ENCODE measurements at regions not wholly inside any gene's neighbourhood (a gene's known extent, or its start where the extent isn't known, plus 50 kb on each side); places are given as distances from the start of the nearest gene placed in this dataset.

DNA sequence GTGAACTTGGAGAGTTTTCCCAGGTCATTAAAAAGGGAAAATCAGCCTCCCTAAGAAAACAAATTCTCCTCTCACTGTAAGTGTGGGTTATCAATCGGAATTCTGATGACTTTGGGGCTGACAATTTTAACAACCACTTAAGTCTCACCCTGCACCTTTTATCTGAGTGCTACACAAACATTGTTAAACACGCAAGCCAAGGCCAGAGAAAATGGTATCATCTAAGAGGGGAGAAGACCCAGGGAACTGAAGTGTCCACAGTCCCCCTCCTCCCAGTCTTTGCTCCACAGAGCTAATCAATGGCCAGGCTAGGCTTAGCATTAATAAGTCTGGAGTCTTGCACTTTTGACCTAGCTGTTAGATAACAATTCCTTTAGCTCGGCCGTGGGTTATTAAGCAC is 51.7 kb upstream of the TBX5 start:
- no peaks in the 10 kb centered on the region for H3K4me1 ChIP-seq (ENCODE audit: insufficient read depth, low read length, poor library complexity, severe bottlenecking)
- BruUV-seq (replicated peaks): no TSS peak
- H3K9me3 ChIP-seq (ENCODE audit: low read length): no peaks in the 10 kb centered on the region
- DNase-seq (ENCODE audit: low spot score): no peak
- no peaks in the 10 kb centered on the region for H3K36me3 ChIP-seq (ENCODE audit: insufficient read depth, low read length)
- H2AFZ ChIP-seq (ENCODE audit: low read length): no peak overlapping the region
- ChIA-PET CTCF (ENCODE audit: unreplicated experiment) (no interaction called here), POLR2A (no interaction called here)
- H3K9me2 ChIP-seq (ENCODE audit: insufficient read depth, low read length): no peaks in the 10 kb centered on the region
- no peak overlapping the region for H3K4me2 ChIP-seq (ENCODE audit: low read length)
- TF ChIP-seq, protein P1, sequence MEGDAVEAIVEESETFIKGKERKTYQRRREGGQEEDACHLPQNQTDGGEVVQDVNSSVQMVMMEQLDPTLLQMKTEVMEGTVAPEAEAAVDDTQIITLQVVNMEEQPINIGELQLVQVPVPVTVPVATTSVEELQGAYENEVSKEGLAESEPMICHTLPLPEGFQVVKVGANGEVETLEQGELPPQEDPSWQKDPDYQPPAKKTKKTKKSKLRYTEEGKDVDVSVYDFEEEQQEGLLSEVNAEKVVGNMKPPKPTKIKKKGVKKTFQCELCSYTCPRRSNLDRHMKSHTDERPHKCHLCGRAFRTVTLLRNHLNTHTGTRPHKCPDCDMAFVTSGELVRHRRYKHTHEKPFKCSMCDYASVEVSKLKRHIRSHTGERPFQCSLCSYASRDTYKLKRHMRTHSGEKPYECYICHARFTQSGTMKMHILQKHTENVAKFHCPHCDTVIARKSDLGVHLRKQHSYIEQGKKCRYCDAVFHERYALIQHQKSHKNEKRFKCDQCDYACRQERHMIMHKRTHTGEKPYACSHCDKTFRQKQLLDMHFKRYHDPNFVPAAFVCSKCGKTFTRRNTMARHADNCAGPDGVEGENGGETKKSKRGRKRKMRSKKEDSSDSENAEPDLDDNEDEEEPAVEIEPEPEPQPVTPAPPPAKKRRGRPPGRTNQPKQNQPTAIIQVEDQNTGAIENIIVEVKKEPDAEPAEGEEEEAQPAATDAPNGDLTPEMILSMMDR (conservative IDR thresholded peaks at IDR 0.05; ENCODE audit: low read length): no peak
- no peaks in the 10 kb centered on the region for H4K20me1 ChIP-seq (ENCODE audit: insufficient read depth, low read length)
- no peak overlapping the region for H3K27ac ChIP-seq (ENCODE audit: low read depth, low read length, poor library complexity, severe bottlenecking)
- no peak overlapping the region for H3K4me3 ChIP-seq (ENCODE audit: low read depth, low read length, poor library complexity, severe bottlenecking)
- no peaks in the 10 kb centered on the region for H3K79me2 ChIP-seq (ENCODE audit: insufficient read depth, low read depth, low read length)
- intact Hi-C loops (cut with micrococcal nuclease; ENCODE audit: unreplicated experiment): no loop called here
